Loucy (cell line): ENCODE measurements at regions not wholly inside any gene's neighbourhood (a gene's known extent, or its start where the extent isn't known, plus 50 kb on each side); places are given as distances from the start of the nearest gene placed in this dataset.
A peak's percentile ranks its signal among the peaks of the same experiment; 100 is the strongest.
"Not testable (repeated sequence)": the region's sequence is repeated elsewhere in the genome, so short reads cannot be mapped to it uniquely, and the experiment has no call there.

Source experiments
- H2AFZ ChIP-seq: fragments of 200-600 bp; sonication (generic); 2 replicates; pipeline ENCODE4 v1.6.0; 2016; ENCODE audit warnings: antibody characterized with exemption, mild to moderate bottlenecking, low read length, moderate library complexity
- H3F3A ChIP-seq: fragments of 200-600 bp; 2 replicates; pipeline ENCODE4 v1.6.0; 2016; ENCODE audit warnings: antibody characterized with exemption, low read depth, mild to moderate bottlenecking
- H3K27me3 ChIP-seq: fragments of 200-600 bp; sonication (generic); 2 replicates; pipeline ENCODE4 v1.6.1; 2014; ENCODE audit warnings: low read length, mild to moderate bottlenecking; ENCODE audit not compliant: insufficient read depth, poor library complexity, severe bottlenecking
- H3K36me3 ChIP-seq: fragments of 200-600 bp; sonication (generic); 2 replicates; pipeline ENCODE4 v1.6.1; 2016; ENCODE audit warnings: low read length; ENCODE audit not compliant: insufficient read depth
- H3K4me1 ChIP-seq: fragments of 200-600 bp; sonication (generic); 2 replicates; pipeline ENCODE4 v1.5.1; 2014; ENCODE audit warnings: low read length, mild to moderate bottlenecking; ENCODE audit not compliant: insufficient read depth, poor library complexity, severe bottlenecking
- H3K4me2 ChIP-seq: fragments of 200-600 bp; sonication (generic); 2 replicates; pipeline ENCODE4 v1.6.0; 2014; ENCODE audit warnings: antibody characterized with exemption, low read length, low read depth, mild to moderate bottlenecking; ENCODE audit not compliant: poor library complexity, severe bottlenecking
- H3K4me3 ChIP-seq: fragments of 200-600 bp; sonication (generic); 2 replicates; pipeline ENCODE4 v1.5.1; 2014; ENCODE audit warnings: low read length, mild to moderate bottlenecking, mixed read lengths; ENCODE audit not compliant: poor library complexity, severe bottlenecking
- H3K79me2 ChIP-seq: fragments of 200-600 bp; sonication (generic); 2 replicates; pipeline ENCODE4 v1.6.1; 2014; ENCODE audit warnings: low read length; ENCODE audit not compliant: insufficient read depth
- H3K9ac ChIP-seq: fragments of 200-600 bp; sonication (generic); 2 replicates; pipeline ENCODE4 v1.6.0; 2014; ENCODE audit warnings: mild to moderate bottlenecking, low read depth, low read length, moderate library complexity; ENCODE audit not compliant: poor library complexity, severe bottlenecking
- H3K9me2 ChIP-seq: fragments of 200-600 bp; sonication (generic); replicated peaks from 2 replicates; pipeline ENCODE4 v1.6.1; 2016; ENCODE audit warnings: low read depth, low read length, mixed read lengths
- H3K9me3 ChIP-seq: fragments of 200-600 bp; sonication (generic); 2 replicates; pipeline ENCODE4 v1.6.1; 2014; ENCODE audit warnings: mild to moderate bottlenecking, antibody characterized with exemption, low read length, low read depth; ENCODE audit not compliant: insufficient read depth
- H4K20me1 ChIP-seq: fragments of 200-600 bp; sonication (generic); 2 replicates; pipeline ENCODE4 v1.6.0; 2014; ENCODE audit warnings: antibody characterized with exemption, low read length, mild to moderate bottlenecking; ENCODE audit not compliant: insufficient read depth, poor library complexity, severe bottlenecking
- CTCF ChIP-seq: fragments of 200-600 bp; sonication (generic); conservative IDR thresholded peaks from 2 replicates; pipeline ENCODE4 v1.5.1; 2014; ENCODE audit warnings: mild to moderate bottlenecking, antibody characterized with exemption, low read length
- EZH2phosphoT487 ChIP-seq: fragments of 200-600 bp; IDR thresholded peaks from 2 replicates; pipeline ENCODE4 v1.6.1; 2018; ENCODE audit warnings: antibody characterized with exemption, mild to moderate bottlenecking, moderate library complexity, borderline replicate concordance

- Histone ChIP-seq H2AFZ (0 out of 2 replicates have a peak overlapping the region, but pooled peaks have one; percentile 18), H3K9ac (no peak overlapping the region), H3F3A (no peaks in the 10 kb centered on the region)
These were observed 82.5 kb upstream of the CPEB2 start for GRCh38 chr4:14919785-14920184.

GRCh38 chr4:14920237-14920636, 82.0 kb upstream of the CPEB2 start:
- Histone ChIP-seq H2AFZ (0 out of 2 replicates have a peak overlapping the region, but pooled peaks have one; percentile 18), H3K4me1 (no peaks in the 10 kb centered on the region), H3K79me2 (no peaks in the 10 kb centered on the region), H3K4me3 (no peak overlapping the region), H3K9ac (no peak overlapping the region), H3F3A (no peaks in the 10 kb centered on the region), H4K20me1 (no peaks in the 10 kb centered on the region), H3K36me3 (no peaks in the 10 kb centered on the region), H3K27me3 (no peaks in the 10 kb centered on the region), H3K9me2 (no peaks in the 10 kb centered on the region), H3K4me2 (no peak overlapping the region), H3K9me3 (no peaks in the 10 kb centered on the region)
- TF ChIP-seq CTCF (no peak), EZH2phosphoT487 (no peak)

More at GRCh38 chr4:14919785-14920184, 82.5 kb upstream of the CPEB2 start:
- Histone ChIP-seq H3K9me2 (no peaks in the 10 kb centered on the region), H3K4me3 (no peak overlapping the region), H3K9me3 (no peaks in the 10 kb centered on the region), H3K4me1 (no peaks in the 10 kb centered on the region), H3K36me3 (no peaks in the 10 kb centered on the region), H3K4me2 (no peak overlapping the region), H3K79me2 (no peaks in the 10 kb centered on the region), H4K20me1 (no peaks in the 10 kb centered on the region), H3K27me3 (no peaks in the 10 kb centered on the region)
- TF ChIP-seq EZH2phosphoT487 (no peak), CTCF (no peak)

GRCh38 chr4:14920759-14921320, 81.4 kb upstream of the CPEB2 start:
- Histone ChIP-seq H3K4me3 (no peak overlapping the region), H4K20me1 (no peaks in the 10 kb centered on the region), H3K9me2 (no peaks in the 10 kb centered on the region), H3K27me3 (no peaks in the 10 kb centered on the region), H3K36me3 (no peaks in the 10 kb centered on the region), H3K9me3 (no peaks in the 10 kb centered on the region), H3K79me2 (no peaks in the 10 kb centered on the region), H3K4me1 (no peaks in the 10 kb centered on the region), H2AFZ (no peak overlapping the region), H3K4me2 (no peak overlapping the region), H3F3A (no peaks in the 10 kb centered on the region), H3K9ac (no peak overlapping the region)
- TF ChIP-seq CTCF (no peak), EZH2phosphoT487 (no peak)

GRCh38 chr4:14921781-14922180, 80.5 kb upstream of the CPEB2 start:
- H3K27me3 ChIP-seq = not testable (repeated sequence)

More at GRCh38 chr4:14921781-14922180, 80.5 kb upstream of the CPEB2 start:
- H3K9me3 ChIP-seq, H3K4me3 ChIP-seq, H2AFZ ChIP-seq, H3K4me1 ChIP-seq, H4K20me1 ChIP-seq, H3F3A ChIP-seq, H3K79me2 ChIP-seq, H3K9ac ChIP-seq, H3K9me2 ChIP-seq, H3K4me2 ChIP-seq, H3K36me3 ChIP-seq: not testable (repeated sequence)
